ENCODE measurements at regions not wholly inside any gene's neighbourhood (a gene's known extent, or its start where the extent isn't known, plus 50 kb on each side); places are given as distances from the start of the nearest gene placed in this dataset.
"Not testable (repeated sequence)": the region's sequence is repeated elsewhere in the genome, so short reads cannot be mapped to it uniquely, and the experiment has no call there.

GRCh38 chr11:81301166-81301830, 1432.4 kb downstream of the FAM181B start:
- TF ChIP-seq CTCF (IDR thresholded peaks at IDR 0.05; ENCODE audit: control extremely low read depth, extremely low read depth, low read depth, missing control alignments): no peak
- CTCF ChIA-PET: interaction anchor here (1.5 kb wide), 1 partner anchor 17 kb away, joined by 3 read pairs; no protein-coding TSS in a partner anchor
- POLR2A ChIA-PET: no interaction called here
- DNase-seq (ENCODE audit: extremely low spot score): no peak

GRCh38 chr11:81286959-81287358, 1446.7 kb downstream of the FAM181B start:
- DNase-seq (ENCODE audit: extremely low spot score): no peak
- ChIA-PET POLR2A (no interaction called here), CTCF (no interaction called here)
- TF ChIP-seq CTCF (IDR thresholded peaks at IDR 0.05; ENCODE audit: control extremely low read depth, extremely low read depth, low read depth, missing control alignments): no peak

- no peak for DNase-seq (ENCODE audit: extremely low spot score)
- ChIA-PET CTCF (no interaction called here), POLR2A (no interaction called here)
- no peak for TF ChIP-seq CTCF (IDR thresholded peaks at IDR 0.05; ENCODE audit: control extremely low read depth, extremely low read depth, low read depth, missing control alignments)
Observed at GRCh38 chr11:81286550-81286949, 1447.1 kb downstream of the FAM181B start.

- POLR2A ChIA-PET; CTCF ChIA-PET; DNase-seq (ENCODE audit: extremely low spot score): not testable (repeated sequence)
Observed at GRCh38 chr11:81280228-81280627, 1453.4 kb downstream of the FAM181B start.

GRCh38 chr11:81278991-81279390, 1454.7 kb downstream of the FAM181B start:
- ChIA-PET CTCF (no interaction called here), POLR2A (no interaction called here)
- no peak for DNase-seq (ENCODE audit: extremely low spot score)
- TF ChIP-seq CTCF (IDR thresholded peaks at IDR 0.05; ENCODE audit: control extremely low read depth, extremely low read depth, low read depth, missing control alignments): no peak

- POLR2A ChIA-PET: no interaction called here
- no peak for TF ChIP-seq CTCF (IDR thresholded peaks at IDR 0.05; ENCODE audit: control extremely low read depth, extremely low read depth, low read depth, missing control alignments)
- no peak for DNase-seq (ENCODE audit: extremely low spot score)
- CTCF ChIA-PET: no interaction called here
Observed at GRCh38 chr11:81270686-81271085, 1463.0 kb downstream of the FAM181B start.

GRCh38 chr11:81267246-81267645, 1466.4 kb downstream of the FAM181B start:
- POLR2A ChIA-PET: no interaction called here
- TF ChIP-seq CTCF (IDR thresholded peaks at IDR 0.05; ENCODE audit: control extremely low read depth, extremely low read depth, low read depth, missing control alignments): no peak
- CTCF ChIA-PET: interaction anchor here (1.1 kb wide), 1 partner anchor 19 kb away, joined by 3 read pairs; no protein-coding TSS in a partner anchor
- DNase-seq (ENCODE audit: extremely low spot score): no peak
